Stimulated activated CD4-positive, alpha-beta T cell treated with anti-CD3 and anti-CD28 coated beads, Interleukin-12 subunit alpha, Interleukin-12 subunit beta, amount 100 ng/mL, for 24 hours (primary cell): ENCODE measurements at regions not wholly inside any gene's neighbourhood (a gene's known extent, or its start where the extent isn't known, plus 50 kb on each side); places are given as distances from the start of the nearest gene placed in this dataset.

Source experiments
- DNase-seq, 2 experiments: peaks; one replicate each; pipeline ENCODE4 v3.0.0-alpha.2; 2020; ENCODE audit warnings: low read depth in 2 of 2

- DNase-seq: no peak
These were observed 288.2 kb upstream of the CHST9 start for GRCh38 chr18:27473318-27473717.

DNA sequence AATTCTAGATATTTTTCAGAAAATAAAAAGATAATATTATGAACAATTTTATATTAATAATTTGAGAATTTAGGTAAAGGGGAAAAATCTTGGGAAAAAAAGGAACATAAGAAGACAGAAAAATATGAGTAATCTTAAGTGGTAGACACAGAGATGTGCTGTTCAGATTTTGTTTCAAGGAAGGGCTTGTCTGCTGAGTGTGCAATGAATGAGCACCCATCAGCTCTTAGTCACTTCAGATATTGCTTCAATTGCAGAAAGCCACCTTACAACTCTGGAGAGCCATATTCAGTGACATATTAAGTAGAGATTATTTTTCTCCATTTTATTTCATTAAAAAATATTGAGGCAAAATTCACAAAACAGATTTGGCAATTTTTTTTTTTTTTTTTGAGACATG is 282.0 kb upstream of the CHST9 start:
- no peak for DNase-seq

DNA sequence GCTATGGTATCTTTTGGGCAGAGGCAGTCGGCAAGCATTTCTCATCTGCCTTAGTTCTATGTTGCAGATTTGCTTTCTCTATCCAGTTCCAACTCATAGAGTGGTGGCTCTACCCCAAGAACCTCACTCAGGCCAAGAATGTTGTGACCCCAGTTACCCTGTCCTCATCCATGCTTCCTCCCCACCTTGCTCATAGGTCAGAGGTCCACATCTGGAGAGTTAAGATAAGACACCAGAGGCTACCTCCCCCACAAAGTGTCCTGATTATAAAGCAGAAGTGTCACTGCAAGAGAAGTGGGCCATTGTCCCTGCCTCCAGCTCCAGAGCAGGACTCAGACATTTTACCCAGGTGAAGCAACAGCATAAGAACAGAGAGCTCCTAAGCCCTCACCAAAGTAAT is 276.8 kb upstream of the CHST9 start:
- no peak for DNase-seq

DNA sequence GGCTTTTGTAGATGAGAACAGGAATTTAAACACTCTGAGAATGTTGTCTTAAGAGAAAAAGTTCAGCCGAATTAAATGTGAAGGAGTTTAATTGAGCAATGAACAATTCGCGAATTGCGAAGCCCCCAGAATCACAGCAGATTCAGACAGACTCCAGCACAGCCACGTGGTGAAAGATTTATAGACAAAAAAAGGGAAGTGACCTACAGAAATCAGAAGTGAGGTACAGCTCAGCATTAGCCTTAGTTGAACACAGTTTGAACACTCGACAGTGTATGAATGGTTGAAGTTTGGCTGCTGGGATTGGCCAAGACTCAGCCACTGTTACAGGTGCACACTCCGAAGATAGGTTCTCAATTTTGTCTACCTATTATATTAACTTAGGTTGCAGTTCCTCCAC is 264.0 kb upstream of the CHST9 start:
- DNase-seq: no peak

GRCh38 chr18:27447930-27448329 is 262.8 kb upstream of the CHST9 start:
- DNase-seq: no peak

DNA sequence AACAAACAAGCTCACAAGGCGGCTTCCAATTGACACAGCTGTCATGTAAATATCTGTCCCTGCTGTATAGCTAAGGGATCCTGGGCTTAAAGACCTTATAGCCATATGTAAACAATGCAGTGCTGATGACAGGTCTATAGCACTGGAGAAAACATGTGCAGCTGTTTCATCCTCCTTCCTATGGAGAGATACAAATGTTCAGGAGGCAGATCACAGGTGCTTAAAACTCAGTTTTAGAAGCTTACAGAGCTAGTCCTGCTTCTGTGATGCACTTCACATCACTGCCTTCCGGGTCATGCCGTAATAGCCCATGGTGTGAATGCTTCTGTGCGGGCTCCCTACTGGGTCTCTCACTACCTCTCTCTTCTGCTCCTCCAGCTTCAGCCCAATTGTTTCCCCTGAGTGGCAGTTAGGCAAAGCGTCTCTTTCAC is 262.4 kb upstream of the CHST9 start:
- DNase-seq: no peak

DNA sequence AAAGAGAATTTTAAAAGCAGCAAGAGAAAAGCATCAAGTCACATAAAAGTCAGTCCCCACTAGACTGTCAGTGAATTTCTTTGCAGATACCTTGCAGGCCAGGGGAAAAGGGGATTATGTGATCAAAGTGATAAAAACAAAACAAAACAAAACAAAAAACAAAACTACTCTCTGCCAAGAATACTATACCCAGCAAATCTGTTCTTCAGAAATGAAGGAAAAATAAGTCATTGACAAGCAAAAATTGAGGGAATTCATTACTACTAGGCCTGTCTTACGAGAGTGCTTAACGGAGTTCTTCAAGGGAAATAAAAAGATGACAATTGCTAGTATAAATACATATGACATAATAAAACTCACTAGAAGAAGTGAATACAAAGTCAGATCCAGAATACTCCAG is 245.5 kb upstream of the CHST9 start:
- no peak for DNase-seq

DNA sequence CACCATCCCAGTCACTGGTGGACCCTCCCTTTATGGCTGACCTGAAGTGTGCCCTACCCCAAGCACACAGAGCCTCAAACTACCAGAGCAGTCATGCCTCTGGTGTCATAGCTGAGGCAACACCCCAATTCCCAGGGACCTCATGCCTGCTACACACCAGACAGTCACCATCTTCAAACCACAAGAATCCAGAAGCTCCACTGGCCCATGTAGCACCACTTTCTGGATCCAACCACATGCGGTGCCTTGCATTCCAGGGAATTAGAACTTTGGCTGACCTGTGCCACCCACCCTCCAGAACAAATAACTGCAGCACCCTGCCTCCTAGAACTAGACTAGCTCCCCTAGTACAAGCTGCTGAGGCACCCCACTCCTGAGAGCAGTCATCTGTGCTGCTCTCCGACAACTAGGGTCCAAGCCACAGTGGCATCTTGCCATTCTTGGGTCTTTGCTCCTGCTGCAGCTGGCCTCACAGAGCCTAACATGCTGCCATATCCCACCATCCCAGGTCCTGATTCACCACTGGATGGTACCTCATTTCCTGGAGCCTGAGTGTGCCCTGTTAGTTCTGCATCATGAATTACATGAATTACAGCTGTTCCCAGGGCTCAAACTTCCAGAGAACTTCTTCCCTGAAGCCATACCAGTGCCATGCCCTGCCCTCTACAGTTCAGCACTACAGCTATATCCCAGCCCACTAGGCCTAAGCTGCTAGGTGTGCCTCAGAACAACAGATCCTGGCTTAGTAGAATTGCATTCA is 243.8 kb upstream of the CHST9 start:
- no peak for DNase-seq

- DNase-seq: no peak
These were observed 243.0 kb upstream of the CHST9 start for GRCh38 chr18:27428120-27428519.

DNA sequence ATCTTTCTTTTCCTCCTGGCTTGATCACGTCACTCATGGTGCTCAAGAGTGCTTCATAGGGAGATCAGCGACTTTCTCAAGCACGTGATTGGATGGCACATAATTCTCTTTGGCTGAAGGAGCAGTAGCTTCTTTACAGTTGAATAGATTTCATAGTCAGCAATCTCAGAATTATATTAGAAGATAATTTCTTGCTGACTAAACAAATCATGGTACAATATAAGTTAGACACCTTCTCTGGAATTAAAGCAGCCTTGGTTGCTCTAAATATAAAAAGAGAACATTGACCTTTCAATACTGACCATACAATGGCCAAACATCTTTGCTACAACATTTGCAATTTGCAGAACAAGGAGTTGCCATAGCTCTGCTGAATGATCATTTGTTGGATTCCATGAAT is 238.5 kb upstream of the CHST9 start:
- no peak for DNase-seq

DNA sequence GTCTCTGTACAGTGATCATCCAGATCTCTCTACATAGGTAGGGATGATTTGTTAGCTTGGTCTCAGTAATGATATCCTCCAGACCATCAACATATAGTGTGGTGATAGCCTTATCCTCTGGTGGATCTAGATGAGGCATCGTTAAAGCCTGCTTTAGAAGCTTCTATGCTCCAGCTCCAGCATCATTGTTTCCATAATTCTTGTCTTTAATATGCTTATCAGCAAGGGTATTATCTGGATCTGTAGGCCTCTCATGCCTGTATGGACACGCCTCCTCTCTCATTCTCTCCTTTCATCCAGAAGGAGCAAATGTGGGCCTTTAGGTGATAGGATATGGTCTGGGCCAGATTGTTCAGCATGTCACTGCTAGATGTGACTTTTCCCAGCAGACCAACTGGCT is 234.5 kb upstream of the CHST9 start:
- DNase-seq: no peak

DNA sequence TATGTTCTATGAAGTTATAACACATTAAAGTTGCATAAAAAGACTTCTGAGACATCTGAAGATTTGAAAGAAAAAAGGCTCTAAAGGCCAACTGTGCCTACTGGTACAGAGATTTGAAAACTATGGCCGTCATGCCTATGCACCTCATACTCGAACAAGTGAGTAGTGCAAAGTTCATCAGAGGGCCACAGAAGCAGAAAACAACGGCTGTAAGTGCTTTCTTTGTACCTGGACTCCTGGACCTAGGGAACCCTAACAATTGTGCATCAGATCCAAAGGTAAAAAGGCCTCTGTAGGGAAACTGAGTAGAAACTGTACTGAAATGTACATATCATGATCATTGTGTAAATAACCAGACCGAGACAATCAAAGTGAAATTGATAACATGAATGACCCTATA is 230.4 kb upstream of the CHST9 start:
- DNase-seq: no peak

GRCh38 chr18:27414682-27415081 is 229.6 kb upstream of the CHST9 start:
- DNase-seq: no peak

DNA sequence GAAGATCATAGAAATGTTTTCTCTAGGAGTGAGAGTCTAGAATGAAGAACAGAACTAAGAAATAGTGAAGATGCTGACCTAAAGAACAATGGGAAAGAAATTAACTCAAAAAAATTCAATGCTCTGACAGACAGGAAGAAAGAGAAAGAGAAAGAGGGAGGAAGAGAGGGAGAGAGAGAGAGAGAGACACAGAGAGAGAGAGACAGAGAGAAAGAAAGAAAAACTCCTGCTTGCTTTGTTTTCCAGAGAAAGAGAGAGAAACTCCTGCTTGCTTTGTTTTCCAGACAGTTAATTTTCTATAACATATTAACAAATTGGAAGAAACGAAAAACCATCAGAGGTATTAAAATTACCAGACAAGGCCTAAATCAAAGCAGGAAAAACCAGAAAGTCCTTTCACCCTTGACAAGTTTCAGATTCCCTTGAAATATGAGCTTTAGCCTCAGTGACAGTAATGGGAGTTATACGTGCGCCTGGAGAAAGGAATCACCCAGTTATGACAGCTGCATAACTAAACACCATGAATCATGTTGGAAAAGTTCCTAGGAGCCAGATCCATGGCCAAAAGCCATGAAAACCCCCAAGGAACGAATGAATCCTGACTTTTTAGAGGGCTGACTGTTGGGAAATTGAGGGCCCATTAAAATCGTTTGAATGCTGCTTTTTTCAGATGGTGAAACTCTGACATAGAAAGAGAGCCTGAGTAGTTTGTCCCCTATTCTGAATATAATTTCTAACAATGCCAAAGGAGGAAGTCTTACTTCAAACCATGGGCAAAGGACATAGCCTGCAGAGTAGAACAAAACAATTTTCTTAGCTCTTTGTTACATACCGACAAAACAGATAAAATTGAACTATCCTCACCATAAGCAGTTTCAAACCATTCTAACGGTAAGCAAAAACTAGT is 228.6 kb upstream of the CHST9 start:
- DNase-seq: no peak

- DNase-seq: no peak
These were observed 227.4 kb upstream of the CHST9 start for GRCh38 chr18:27412556-27412955.

GRCh38 chr18:27411911-27412310 is 226.8 kb upstream of the CHST9 start:
- no peak for DNase-seq

GRCh38 chr18:27411013-27411412 is 225.9 kb upstream of the CHST9 start:
- DNase-seq: no peak

- no peak for DNase-seq
These were observed 219.7 kb upstream of the CHST9 start for GRCh38 chr18:27404855-27405254.

DNA sequence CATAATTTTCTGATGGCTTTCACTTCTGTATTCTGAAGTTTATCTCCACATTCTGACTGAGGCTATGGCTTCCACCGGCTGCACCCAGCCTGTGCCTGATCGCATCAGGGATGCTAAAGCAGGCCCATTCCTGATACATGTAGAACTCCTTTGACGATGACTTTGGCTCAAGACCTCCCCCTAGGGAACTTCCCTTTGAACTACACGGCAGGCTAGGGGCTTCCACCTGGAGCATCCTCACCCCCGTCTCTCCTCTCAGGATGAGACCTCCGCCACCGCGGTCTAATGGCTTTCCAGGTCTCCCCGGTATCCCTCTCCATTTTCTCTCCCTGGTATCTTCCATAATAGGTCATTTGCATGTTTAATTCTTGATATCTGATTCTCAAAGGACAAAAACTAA is 214.9 kb upstream of the CHST9 start:
- DNase-seq: no peak

GRCh38 chr18:27395752-27396151 is 210.6 kb upstream of the CHST9 start:
- DNase-seq: no peak

DNA sequence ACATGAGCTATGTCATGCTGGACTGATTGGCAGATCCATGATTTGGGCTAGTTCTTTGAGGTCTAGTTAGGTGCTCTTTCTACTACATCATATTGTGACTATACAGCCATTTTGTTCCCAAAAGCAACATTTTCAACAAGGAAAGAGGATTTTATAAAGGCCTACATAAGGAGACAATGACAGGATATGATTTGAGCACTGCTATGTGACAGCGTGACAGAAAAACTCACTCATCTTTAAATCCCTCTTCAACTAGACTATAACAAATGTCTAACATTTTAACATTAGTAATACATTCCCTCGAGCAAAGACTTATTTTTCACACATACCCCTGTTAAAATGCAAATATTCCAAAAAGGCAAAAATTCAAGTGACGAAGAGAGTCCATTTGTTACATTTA is 209.6 kb upstream of the CHST9 start:
- no peak for DNase-seq

- DNase-seq: no peak
These were observed 197.6 kb upstream of the CHST9 start for GRCh38 chr18:27382567-27383216.
